NCI-H524 treated with DMSO at 0.1 percent for 48 hours (cell line): ENCODE measurements at regions not wholly inside any gene's neighbourhood (a gene's known extent, or its start where the extent isn't known, plus 50 kb on each side); places are given as distances from the start of the nearest gene placed in this dataset.
"Not testable (repeated sequence)": the region's sequence is repeated elsewhere in the genome, so short reads cannot be mapped to it uniquely, and the experiment has no call there.

Source experiments
- DNase-seq: peaks from one replicate; lab custom pipeline; 2025; lab: John Stamatoyannopoulos, UW

DNA sequence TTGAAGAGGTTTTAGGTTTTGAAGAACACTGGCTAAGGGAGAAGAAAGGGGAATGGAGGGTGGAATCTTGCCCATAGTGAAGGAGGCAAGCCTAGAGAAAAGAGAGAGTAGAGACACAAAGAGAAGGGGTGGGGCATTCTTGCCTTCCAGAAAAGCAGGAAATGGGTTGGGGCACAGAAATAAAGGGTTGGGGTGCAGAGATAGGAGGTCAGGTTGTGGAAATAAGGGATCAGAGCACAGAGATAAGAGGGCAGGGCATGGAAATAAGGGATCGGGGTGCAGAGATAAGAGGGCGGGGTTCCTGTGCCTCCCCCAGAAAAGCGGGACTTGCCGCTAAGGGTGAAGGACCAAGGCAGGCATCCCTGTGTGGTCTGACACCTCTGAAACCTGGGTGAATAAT lies 69.9 kb downstream of the ALG1L2 start:
- not testable (repeated sequence) for DNase-seq

GRCh38 chr3:130153247-130153646 lies 71.6 kb downstream of the ALG1L2 start:
- not testable (repeated sequence) for DNase-seq

DNA sequence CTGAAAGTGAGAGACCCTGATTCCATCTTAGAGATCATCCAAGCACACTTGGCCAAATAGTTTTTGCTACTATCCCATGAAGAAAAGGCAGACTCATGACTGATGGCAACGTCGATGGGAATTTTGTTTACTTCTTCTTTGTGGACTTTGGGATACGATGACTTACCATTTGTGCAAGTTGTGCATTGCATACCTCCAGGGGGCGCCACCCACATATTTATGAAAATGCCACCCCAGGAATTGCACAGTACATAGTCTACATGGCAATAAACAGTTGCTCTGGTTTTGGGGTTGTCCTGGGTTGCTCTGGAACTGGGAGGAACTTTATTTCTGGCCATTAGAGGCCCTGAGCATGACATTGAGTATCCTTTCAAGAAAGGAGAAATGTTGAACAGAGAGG lies 73.8 kb downstream of the ALG1L2 start:
- DNase-seq = not testable (repeated sequence)

- DNase-seq = not testable (repeated sequence)
Measured at GRCh38 chr3:130166856-130167255, 85.2 kb downstream of the ALG1L2 start.

- DNase-seq = not testable (repeated sequence)
Measured at GRCh38 chr3:130175195-130175594, 93.6 kb downstream of the ALG1L2 start.

DNA sequence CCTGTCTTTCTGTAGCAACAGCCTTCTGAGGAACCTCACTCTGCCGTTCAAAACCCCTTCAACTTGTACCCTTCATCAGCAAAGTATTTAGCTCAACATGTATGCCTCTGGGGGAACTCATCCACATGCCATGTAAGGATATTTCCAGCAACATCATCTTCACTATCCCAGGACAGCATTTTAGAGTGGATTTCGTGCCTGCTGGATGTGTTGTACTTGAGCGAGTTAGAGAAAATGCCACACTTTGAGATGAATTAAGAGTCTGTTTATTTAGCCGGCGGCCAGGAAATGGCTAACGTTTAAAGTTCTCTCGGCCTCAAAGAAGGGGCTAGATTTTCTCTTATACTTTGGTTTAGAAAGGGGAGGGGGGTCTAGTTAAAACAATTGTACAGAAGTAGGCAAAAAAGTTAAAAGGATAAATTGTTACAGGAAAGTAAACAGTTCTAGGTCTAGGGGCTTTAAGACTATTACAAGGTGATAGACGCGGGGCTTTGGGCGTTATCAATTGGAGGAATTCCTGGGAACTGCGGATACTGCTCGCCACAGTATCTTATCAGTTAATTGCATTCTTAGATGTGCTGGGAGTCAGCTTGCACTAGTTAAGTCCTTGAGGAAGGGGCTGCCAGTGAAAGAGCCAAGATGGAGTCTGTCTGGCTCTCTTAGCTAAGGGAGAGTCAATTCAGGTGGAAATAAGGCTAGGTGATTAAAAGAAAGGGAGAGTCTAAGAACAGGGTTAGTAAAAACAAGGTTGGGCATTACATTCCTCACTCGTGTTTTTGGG lies 95.0 kb downstream of the ALG1L2 start:
- not testable (repeated sequence) for DNase-seq

DNA sequence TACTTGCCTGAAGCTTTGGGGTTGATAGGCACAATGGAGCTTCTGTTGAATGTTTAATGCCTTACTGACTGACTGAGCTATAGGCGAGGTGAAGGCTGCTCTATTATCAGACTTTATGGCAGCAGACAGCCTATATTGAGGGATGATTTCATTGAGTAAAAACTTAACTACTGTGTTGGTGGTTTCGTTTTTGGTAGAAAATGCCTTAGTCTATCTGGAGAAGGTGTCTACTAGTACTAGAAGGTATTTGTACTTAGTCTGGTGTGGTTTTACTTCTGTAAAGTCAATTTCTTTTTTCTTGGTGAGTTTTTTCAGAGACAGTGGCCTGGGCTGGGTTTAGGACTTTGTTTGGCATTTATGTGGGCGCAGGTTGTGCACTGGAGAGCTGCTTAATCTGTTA lies 97.2 kb downstream of the ALG1L2 start:
- not testable (repeated sequence) for DNase-seq

DNA sequence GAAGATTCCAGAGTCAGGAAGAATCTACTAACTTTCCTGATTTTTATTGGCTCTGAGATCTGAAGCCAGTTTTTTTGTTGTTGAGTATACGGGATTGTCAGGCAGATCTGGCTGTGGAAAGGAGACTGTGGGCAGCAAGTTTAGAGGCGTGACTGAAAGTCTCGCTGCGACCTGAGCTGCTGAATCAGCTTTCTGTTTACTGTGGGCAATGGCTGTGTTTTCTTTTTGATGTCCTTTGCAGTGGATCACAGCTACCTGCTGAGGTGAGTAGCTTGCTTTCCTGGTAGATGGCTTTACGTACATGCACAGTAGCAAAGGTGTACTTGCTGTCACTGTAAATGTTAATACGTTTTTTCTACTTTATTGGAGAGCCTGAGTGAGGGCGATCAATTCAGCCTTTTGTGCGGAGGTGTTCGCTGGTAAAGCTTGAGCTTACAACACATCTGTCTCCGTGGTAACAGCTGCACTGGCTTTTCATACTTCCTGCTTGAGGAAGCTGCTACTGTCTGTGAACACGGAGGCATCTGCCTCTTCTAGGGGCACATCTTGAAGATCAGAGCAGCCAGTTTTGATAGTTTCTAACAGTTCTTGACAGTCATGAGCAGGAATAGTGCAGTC lies 97.8 kb downstream of the ALG1L2 start:
- not testable (repeated sequence) for DNase-seq

DNA sequence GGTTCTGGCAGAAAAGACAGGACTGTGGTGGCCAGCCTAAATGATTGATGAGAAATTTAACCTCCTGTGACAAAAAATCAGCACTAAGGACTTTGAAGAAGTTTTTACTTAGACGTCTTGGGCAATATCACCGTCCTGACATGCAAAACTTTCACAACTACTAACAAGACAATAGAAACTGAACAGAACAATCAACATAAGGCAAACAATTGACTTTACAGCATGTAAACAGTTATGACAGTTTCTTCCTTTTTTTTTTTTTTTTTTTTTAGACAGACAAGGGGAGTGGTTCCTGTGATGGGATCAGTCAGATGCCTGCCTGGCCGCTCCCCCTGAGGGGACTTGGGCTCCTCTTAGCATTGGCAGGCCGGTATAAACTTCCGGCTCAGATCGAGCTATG lies 100.8 kb downstream of the ALG1L2 start:
- DNase-seq = not testable (repeated sequence)

DNA sequence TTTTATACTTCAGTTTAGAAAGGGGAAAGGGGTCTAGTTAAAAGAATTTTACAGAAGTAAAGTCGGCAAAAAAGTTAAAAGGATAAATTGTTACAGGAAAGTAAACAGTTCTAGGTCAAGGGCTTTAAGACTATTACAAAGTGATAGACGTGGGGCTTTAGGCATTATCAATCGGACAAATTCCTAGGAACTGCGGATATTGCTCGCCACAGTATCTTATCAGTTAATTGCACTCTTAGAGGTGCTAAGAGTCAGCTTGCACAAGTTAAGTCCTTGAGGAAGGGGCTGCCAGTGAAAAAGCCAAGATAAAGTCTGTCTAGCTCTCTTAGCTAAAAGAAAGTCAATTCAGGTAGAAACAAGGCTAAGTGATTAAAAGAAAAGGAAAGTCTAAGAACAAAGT lies 102.1 kb downstream of the ALG1L2 start:
- DNase-seq = not testable (repeated sequence)

DNA sequence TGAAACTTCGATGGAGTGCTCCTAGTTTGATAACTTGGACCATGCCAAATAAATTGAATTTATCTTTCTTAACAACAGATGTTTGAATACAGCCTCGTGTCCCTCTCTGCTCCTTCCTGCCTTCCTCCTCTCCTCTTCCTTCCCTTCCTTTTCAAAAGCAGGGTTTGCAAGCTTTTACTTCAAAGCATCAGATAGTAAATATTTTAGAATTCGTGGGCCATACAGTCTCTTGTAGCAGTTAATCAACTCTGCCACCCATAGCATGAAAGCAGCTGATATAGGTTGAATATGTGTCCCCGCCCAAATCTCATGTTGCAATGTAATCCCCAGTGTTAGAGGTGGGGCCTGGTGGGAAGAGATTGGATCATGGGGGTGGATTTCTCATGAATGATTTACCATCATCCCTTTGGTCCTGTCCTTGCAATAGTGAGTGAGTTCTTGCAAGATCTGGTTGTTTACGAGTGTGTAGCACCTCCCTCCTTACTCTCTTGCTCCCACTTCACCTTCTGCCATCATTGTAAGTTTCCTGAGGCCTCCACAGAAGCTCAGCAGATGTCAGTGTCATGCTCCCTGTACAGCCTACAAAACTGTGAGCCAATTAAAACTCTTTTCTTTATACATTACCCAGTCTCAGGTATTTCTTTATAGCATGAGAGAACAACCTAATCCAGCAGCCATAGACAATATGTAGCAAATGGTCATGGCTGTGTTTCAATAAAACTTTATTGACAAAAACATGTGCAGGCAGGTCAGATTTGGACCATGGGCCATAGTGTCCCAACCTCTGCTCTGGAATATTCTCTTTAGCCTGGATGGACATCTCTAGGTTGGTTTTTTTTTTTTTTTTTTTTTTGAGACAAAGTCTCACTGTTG lies 102.8 kb downstream of the ALG1L2 start:
- not testable (repeated sequence) for DNase-seq

GRCh38 chr3:130201272-130201671 lies 119.6 kb downstream of the ALG1L2 start:
- DNase-seq = not testable (repeated sequence)

DNA sequence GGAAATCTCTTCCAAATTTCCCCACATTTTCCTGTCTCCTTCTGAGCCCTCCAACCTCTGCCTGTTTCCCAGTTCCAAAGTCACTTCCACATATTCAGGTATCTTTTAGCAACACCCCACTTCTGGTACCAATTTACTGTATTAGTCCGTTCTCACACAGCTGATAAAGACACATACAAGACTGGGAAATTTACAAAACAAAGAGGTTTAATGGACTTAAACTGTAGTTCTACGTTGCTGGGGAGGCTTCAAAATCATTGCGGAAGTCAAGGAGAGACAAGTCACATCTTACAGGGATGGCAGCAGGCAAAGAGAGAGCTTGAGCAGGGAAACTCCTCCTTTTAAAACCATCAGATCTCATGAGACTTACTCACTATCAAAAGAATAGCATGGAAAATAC lies 122.0 kb downstream of the ALG1L2 start:
- DNase-seq = not testable (repeated sequence)

GRCh38 chr3:130227540-130227939 lies 117.9 kb upstream of the COL6A5 start:
- DNase-seq = no peak

DNA sequence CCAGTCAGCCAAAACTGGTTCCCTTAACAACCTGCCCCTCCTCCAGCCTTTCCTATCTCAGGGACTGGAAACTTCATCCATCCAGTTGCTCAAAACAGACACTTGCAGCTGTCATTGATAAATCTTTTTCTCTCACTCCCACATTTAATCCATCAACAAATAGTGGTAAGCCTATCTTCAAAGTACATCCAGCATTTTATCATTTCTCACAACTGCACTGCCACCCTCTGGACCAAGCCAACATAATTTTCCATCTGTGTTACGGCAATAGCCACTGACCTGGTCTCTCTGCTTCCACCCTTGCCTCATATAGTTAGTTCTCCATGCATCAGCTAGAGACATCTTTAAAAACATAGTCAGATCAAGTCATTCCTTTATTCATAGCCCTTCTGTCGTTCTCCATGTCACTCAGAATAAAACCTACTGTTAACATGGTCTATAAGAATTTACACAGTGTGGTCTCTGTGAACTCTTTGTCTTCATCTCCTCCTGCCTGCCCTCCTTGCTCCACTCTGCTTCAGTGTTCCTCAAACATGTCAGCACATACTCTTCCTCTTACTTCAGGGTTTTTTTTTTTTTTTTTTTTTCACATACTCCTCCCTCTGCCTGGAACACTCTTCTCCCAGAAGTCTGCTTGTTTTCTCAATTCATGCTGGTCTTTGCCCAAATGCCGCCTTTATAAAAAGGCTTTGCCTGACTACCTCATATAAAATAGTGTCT lies 102.5 kb upstream of the COL6A5 start:
- no peak for DNase-seq

- no peak for DNase-seq
Measured at GRCh38 chr3:130243808-130244207, 101.7 kb upstream of the COL6A5 start.

GRCh38 chr3:130250982-130251381 lies 94.5 kb upstream of the COL6A5 start:
- no peak for DNase-seq

DNA sequence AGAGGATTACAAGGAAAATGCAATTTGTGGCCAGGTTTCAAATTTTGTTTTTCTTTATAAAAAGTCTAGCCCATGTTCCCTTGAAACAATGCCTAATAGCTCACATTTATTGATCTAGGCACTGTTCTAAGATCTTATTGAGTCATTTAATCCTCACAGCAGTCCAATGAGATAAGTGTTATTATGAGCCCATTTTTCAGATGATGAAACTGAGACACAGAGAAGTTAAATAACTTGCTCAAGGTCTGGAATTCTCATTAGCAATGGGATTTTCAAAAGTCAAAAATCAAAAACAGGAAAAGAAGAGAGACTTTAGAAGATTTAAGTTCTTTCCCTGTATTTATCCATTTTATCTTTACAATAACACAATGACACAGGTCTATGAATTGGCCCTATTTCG lies 90.0 kb upstream of the COL6A5 start:
- no peak for DNase-seq

DNA sequence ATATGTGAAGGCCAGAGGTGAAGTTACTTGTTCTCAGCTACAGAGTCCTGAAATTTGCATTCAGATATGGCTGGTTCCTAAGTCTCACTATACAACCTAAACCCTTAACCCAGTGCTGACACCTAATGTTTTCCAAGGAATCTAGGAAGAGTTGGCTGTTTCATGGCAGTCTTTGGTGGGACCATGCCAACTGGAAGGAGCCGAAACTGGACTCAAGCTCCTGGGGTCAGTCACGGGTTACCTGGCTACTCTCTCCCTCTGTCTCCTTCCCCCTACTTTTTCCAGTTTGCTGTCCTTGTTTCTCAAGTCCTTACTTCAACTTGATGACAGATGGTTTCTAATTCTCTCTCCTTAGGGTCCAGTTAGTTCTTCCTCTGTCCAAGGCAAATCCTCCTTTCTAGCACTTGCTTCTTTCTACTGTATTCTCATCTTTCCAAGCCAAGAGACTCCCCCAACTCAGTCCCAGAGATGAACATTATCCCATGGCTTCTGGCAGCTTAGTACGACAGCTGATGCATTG lies 88.6 kb upstream of the COL6A5 start:
- DNase-seq = no peak

GRCh38 chr3:130258532-130258952 lies 86.9 kb upstream of the COL6A5 start:
- no peak for DNase-seq

- DNase-seq = no peak
Measured at GRCh38 chr3:130259166-130259874, 86.2 kb upstream of the COL6A5 start.
